Activated CD8-positive, alpha-beta T cell treated with anti-CD3 and anti-CD28 coated beads for 36 hours (primary cell): ENCODE measurements at regions not wholly inside any gene's neighbourhood (a gene's known extent, or its start where the extent isn't known, plus 50 kb on each side); places are given as distances from the start of the nearest gene placed in this dataset.

Experiments
- ATAC-seq: fragments of 200-7000 bp; cut with Tn5 transposase; one replicate; pipeline ENCODE4 v1.10.0; 2021; ENCODE audit warnings: mild to moderate bottlenecking, moderate library complexity
- CTCF ChIA-PET: fragments of 350-600 bp; sonication (Branson Sonifier 250); formaldehyde crosslinking; loops from one replicate; lab custom pipeline; 2021; ENCODE audit warnings: antibody characterized with exemption; lab: Charles Lee
- POLR2A ChIA-PET: fragments of 350-600 bp; sonication (Branson Sonifier 250); formaldehyde crosslinking; loops from one replicate; lab custom pipeline; 2021; ENCODE audit warnings: antibody characterized with exemption; lab: Charles Lee
- DNase-seq: peaks from one replicate; pipeline ENCODE4 v3.0.0-alpha.2; 2020
- H3K27ac Mint-ChIP-seq: one replicate; pipeline ENCODE4 v1.8.0; 2021; ENCODE audit warnings: mild to moderate bottlenecking, mixed read lengths
- H3K27me3 Mint-ChIP-seq: one replicate; pipeline ENCODE4 v1.8.0; 2021; ENCODE audit warnings: mixed read lengths
- H3K36me3 Mint-ChIP-seq: one replicate; pipeline ENCODE4 v1.8.0; 2021; ENCODE audit warnings: low read depth, mixed read lengths
- H3K4me1 Mint-ChIP-seq: one replicate; pipeline ENCODE4 v1.8.0; 2021; ENCODE audit warnings: low read depth, mixed read lengths
- H3K4me3 Mint-ChIP-seq: one replicate; pipeline ENCODE4 v1.8.0; 2021; ENCODE audit warnings: mild to moderate bottlenecking, moderate library complexity, mixed read lengths
- H3K9me3 Mint-ChIP-seq: one replicate; pipeline ENCODE4 v1.8.0; 2021; ENCODE audit warnings: mixed read lengths
- intact Hi-C: fragments of 100-400 bp; cut with micrococcal nuclease; formaldehyde crosslinking; loops from one replicate; pipeline ENCODE4 v1.10.0; 2022
- TF ChIP-seq, protein P1 (sequence below): fragments of 200-600 bp; IDR thresholded peaks from one replicate; pipeline ENCODE4 v1.8.0; 2022; ENCODE audit warnings: antibody characterized with exemption, mild to moderate bottlenecking

GRCh38 chr15:99511866-99512661 is 53.7 kb upstream of the MEF2A start:
- H3K4me3 Mint-ChIP-seq: no peak overlapping the region
- ChIA-PET POLR2A (interaction anchor here (0.9 to 1.4 kb wide), 2 partner anchors 10 to 136 kb away, joined by 3 to 4 read pairs; no protein-coding TSS in a partner anchor), CTCF (interaction anchor here (0.8 to 1.0 kb wide), 3 partner anchors 9 to 193 kb away, joined by 3 to 4 read pairs (median 3); no protein-coding TSS in a partner anchor)
- TF ChIP-seq, protein P1, sequence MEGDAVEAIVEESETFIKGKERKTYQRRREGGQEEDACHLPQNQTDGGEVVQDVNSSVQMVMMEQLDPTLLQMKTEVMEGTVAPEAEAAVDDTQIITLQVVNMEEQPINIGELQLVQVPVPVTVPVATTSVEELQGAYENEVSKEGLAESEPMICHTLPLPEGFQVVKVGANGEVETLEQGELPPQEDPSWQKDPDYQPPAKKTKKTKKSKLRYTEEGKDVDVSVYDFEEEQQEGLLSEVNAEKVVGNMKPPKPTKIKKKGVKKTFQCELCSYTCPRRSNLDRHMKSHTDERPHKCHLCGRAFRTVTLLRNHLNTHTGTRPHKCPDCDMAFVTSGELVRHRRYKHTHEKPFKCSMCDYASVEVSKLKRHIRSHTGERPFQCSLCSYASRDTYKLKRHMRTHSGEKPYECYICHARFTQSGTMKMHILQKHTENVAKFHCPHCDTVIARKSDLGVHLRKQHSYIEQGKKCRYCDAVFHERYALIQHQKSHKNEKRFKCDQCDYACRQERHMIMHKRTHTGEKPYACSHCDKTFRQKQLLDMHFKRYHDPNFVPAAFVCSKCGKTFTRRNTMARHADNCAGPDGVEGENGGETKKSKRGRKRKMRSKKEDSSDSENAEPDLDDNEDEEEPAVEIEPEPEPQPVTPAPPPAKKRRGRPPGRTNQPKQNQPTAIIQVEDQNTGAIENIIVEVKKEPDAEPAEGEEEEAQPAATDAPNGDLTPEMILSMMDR: no peak
- no peak for ATAC-seq
- DNase-seq: no peak
- no peak overlapping the region for H3K27ac Mint-ChIP-seq
- no peaks in the 10 kb centered on the region for H3K9me3 Mint-ChIP-seq
- intact Hi-C loops: no loop called here
- H3K4me1 Mint-ChIP-seq: peaks cover 31% of the 10 kb centered on the region
- no peaks in the 10 kb centered on the region for H3K36me3 Mint-ChIP-seq
- H3K27me3 Mint-ChIP-seq: no peaks in the 10 kb centered on the region

GRCh38 chr15:99514306-99514705 is 51.5 kb upstream of the MEF2A start:
- intact Hi-C loops: no loop called here
- H3K9me3 Mint-ChIP-seq: no peaks in the 10 kb centered on the region
- DNase-seq: no peak
- H3K27ac Mint-ChIP-seq: no peak overlapping the region
- H3K27me3 Mint-ChIP-seq: no peaks in the 10 kb centered on the region
- H3K4me3 Mint-ChIP-seq: no peak overlapping the region
- POLR2A ChIA-PET: interaction anchor here (0.6 kb wide), 1 partner anchor 52 kb away, joined by 4 read pairs; no protein-coding TSS in a partner anchor
- peak; percentile 24 for ATAC-seq
- no peaks in the 10 kb centered on the region for H3K36me3 Mint-ChIP-seq
- TF ChIP-seq, protein P1: no peak
- peaks cover 28% of the 10 kb centered on the region for H3K4me1 Mint-ChIP-seq
- CTCF ChIA-PET: no interaction called here
